ENCODE measurements at regions not wholly inside any gene's neighbourhood (a gene's known extent, or its start where the extent isn't known, plus 50 kb on each side); places are given as distances from the start of the nearest gene placed in this dataset.

DNA sequence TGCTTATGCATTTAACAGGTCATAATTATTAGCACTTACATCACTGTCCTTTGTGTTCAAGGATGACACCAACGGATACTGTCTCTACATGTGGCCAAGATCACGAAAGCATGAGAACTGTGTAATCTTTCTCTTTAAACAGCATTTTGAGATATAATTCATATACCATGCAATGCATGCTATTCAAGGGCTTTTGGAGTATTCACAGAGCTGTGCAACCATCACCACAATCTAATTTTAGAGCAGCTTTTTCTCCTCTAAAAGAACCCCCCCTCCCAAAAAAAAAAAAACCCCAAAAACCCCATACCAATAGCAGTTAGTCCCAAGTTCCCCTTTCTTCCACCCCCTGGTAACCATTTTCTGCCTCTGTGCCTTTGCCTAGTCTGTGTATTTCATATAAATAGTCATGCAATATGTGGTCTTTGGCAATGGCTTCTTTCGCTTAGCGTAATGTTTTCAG, 60.6 kb downstream of the SPRING1 start:
- intact Hi-C loops (cut with micrococcal nuclease), result loop anchor here (10.0 kb wide), 1 partner anchor 532 kb away; no protein-coding TSS in a partner anchor

More for the DNA sequence above, 60.6 kb downstream of the SPRING1 start:
- DNase-seq (ENCODE audit: low read depth, low spot score), result no peak
- RAD21 ChIA-PET (ENCODE audit: low non-redundant PET in 1 of 2, low total read pairs in 2 of 2, uncharacterized antibody in 2 of 2, unreplicated experiment in 2 of 2), result no interaction called here
- H3K36me3 ChIP-seq (ENCODE audit: control insufficient read depth in 1 of 2, insufficient read depth in 2 of 2, low read length in 2 of 2), result no peaks in the 10 kb centered on the region
- no peaks in the 10 kb centered on the region for H4K20me1 ChIP-seq (ENCODE audit: insufficient read depth)
- CTCF ChIA-PET, result no interaction called here
- H3K4me1 ChIP-seq (ENCODE audit: control insufficient read depth in 1 of 2, insufficient read depth in 2 of 2, low read length in 2 of 2), result peaks cover 0 to 11% of the 10 kb centered on the region in 2 experiments; a peak in 3 of 4 replicates
- H3K4me2 ChIP-seq (ENCODE audit: low read length), result no peak overlapping the region
- no peaks in the 10 kb centered on the region for H3K9me3 ChIP-seq (ENCODE audit: control insufficient read depth in 1 of 2, insufficient read depth in 1 of 2, low read depth in 1 of 2, low read length in 2 of 2)
- H2AFZ ChIP-seq (ENCODE audit: low read depth, low read length, poor library complexity, severe bottlenecking), result no peak overlapping the region
- no peak overlapping the region for H3K9ac ChIP-seq (ENCODE audit: low read length)
- H3K27ac ChIP-seq (ENCODE audit: low read depth, low read length), result no peak overlapping the region
- H3K79me2 ChIP-seq (ENCODE audit: insufficient read depth, low read length), result no peaks in the 10 kb centered on the region
- ATAC-seq, result no peak
- H3K27me3 ChIP-seq (ENCODE audit: insufficient read depth, low read length), result no peaks in the 10 kb centered on the region
- no peak for TF ChIP-seq EGR1 (IDR thresholded peaks at IDR 0.05; ENCODE audit: low read depth)
- TF ChIP-seq TCF7L2 (IDR thresholded peaks at IDR 0.05; ENCODE audit: borderline replicate concordance, extremely low read depth, insufficient read depth, insufficient read length), result no peak
- TF ChIP-seq FOSL1 (IDR thresholded peaks at IDR 0.05; ENCODE audit: low read depth), result no peak
- TF ChIP-seq CBX3 (IDR thresholded peaks at IDR 0.05; ENCODE audit: low read depth), result no peak
- TF ChIP-seq, protein P1, sequence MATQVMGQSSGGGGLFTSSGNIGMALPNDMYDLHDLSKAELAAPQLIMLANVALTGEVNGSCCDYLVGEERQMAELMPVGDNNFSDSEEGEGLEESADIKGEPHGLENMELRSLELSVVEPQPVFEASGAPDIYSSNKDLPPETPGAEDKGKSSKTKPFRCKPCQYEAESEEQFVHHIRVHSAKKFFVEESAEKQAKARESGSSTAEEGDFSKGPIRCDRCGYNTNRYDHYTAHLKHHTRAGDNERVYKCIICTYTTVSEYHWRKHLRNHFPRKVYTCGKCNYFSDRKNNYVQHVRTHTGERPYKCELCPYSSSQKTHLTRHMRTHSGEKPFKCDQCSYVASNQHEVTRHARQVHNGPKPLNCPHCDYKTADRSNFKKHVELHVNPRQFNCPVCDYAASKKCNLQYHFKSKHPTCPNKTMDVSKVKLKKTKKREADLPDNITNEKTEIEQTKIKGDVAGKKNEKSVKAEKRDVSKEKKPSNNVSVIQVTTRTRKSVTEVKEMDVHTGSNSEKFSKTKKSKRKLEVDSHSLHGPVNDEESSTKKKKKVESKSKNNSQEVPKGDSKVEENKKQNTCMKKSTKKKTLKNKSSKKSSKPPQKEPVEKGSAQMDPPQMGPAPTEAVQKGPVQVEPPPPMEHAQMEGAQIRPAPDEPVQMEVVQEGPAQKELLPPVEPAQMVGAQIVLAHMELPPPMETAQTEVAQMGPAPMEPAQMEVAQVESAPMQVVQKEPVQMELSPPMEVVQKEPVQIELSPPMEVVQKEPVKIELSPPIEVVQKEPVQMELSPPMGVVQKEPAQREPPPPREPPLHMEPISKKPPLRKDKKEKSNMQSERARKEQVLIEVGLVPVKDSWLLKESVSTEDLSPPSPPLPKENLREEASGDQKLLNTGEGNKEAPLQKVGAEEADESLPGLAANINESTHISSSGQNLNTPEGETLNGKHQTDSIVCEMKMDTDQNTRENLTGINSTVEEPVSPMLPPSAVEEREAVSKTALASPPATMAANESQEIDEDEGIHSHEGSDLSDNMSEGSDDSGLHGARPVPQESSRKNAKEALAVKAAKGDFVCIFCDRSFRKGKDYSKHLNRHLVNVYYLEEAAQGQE (IDR thresholded peaks at IDR 0.05; ENCODE audit: low read depth), result no peak
- TF ChIP-seq RAD21 (IDR thresholded peaks at IDR 0.05; ENCODE audit: low read depth), result no peak
- no peak for TF ChIP-seq ATF3 (IDR thresholded peaks at IDR 0.05)
- no peak for TF ChIP-seq SIN3A (IDR thresholded peaks at IDR 0.05; ENCODE audit: low read depth)
- TF ChIP-seq SRF (IDR thresholded peaks at IDR 0.05; ENCODE audit: low read depth), result no peak
- TF ChIP-seq JUND (IDR thresholded peaks at IDR 0.05), result no peak
- TF ChIP-seq SP1 (IDR thresholded peaks at IDR 0.05; ENCODE audit: low read depth), result no peak
- TF ChIP-seq EZH2phosphoT487 (IDR thresholded peaks at IDR 0.05; ENCODE audit: borderline replicate concordance), result no peak
- no peak for TF ChIP-seq ELF1 (IDR thresholded peaks at IDR 0.05; ENCODE audit: borderline replicate concordance, low read depth)
- no peak for TF ChIP-seq ZFX (IDR thresholded peaks at IDR 0.05)
- POLR2A ChIA-PET, result no interaction called here
- no TSS peak for BruUV-seq (replicated peaks)
- no peaks in the 10 kb centered on the region for H3K9me2 ChIP-seq (ENCODE audit: insufficient read depth)
- no peak overlapping the region for H3K4me3 ChIP-seq (replicated peaks in 1 of 2; ENCODE audit: low read depth in 1 of 2, low read length in 2 of 2)
